D721Med (cell line): ENCODE measurements at regions not wholly inside any gene's neighbourhood (a gene's known extent, or its start where the extent isn't known, plus 50 kb on each side); places are given as distances from the start of the nearest gene placed in this dataset.
"Not testable (repeated sequence)": the region's sequence is repeated elsewhere in the genome, so short reads cannot be mapped to it uniquely, and the experiment has no call there.

Experiments used
- DNase-seq: peaks from one replicate; pipeline ENCODE4 v3.0.0; 2011; ENCODE audit warnings: low spot score; ENCODE audit not compliant: insufficient read length
- FAIRE-seq: peaks from 2 replicates; lab custom pipeline; 2011; peaks lifted over from hg19 to GRCh38; lab: Jason Lieb, UNC
- TF ChIP-seq, protein P1 (sequence below): IDR thresholded peaks from 2 replicates; pipeline ENCODE4 v1.5.1; 2012; ENCODE audit warnings: mild to moderate bottlenecking, control low read depth; ENCODE audit not compliant: insufficient read depth; ENCODE audit errors: missing control alignments

DNA sequence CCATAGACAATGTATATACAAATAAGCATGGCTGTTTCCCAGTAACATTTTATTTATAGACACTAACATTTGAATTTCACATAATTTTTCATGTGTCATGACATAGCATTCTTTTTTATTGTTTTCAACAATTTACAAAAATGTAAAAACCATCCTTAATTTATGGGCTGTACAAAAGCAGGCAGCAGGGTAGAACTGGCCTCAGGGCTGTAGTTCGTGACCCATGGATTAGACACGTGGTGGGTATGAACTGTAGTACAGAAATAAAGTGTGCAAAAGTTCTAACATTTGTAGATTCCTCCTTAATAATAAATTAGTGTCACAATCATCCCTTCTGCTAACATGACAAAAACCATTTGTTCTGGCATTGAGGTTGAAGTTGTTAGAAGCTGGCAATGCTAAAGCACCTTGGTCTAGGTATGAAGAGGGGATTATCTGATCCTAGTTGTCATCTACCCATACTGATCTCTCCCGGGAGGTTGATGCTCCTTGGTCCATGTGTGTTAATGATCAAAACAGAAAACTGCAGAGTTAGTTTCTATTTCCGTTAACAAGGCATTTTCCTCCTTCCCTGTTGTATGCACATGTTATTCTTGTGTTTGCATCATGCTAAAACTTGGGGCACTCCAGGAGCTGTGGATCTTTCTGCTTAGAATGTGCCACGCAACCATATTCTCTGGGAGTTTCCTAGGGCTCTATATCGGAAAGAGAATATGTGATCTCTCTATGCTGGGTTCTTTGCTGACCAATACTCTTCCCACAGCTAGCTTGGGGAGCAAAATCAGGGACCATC is 917.6 kb downstream of the TLE1 start:
- DNase-seq (no peak), FAIRE-seq (no peak)
- TF ChIP-seq, protein P1, sequence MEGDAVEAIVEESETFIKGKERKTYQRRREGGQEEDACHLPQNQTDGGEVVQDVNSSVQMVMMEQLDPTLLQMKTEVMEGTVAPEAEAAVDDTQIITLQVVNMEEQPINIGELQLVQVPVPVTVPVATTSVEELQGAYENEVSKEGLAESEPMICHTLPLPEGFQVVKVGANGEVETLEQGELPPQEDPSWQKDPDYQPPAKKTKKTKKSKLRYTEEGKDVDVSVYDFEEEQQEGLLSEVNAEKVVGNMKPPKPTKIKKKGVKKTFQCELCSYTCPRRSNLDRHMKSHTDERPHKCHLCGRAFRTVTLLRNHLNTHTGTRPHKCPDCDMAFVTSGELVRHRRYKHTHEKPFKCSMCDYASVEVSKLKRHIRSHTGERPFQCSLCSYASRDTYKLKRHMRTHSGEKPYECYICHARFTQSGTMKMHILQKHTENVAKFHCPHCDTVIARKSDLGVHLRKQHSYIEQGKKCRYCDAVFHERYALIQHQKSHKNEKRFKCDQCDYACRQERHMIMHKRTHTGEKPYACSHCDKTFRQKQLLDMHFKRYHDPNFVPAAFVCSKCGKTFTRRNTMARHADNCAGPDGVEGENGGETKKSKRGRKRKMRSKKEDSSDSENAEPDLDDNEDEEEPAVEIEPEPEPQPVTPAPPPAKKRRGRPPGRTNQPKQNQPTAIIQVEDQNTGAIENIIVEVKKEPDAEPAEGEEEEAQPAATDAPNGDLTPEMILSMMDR, result no peak

DNA sequence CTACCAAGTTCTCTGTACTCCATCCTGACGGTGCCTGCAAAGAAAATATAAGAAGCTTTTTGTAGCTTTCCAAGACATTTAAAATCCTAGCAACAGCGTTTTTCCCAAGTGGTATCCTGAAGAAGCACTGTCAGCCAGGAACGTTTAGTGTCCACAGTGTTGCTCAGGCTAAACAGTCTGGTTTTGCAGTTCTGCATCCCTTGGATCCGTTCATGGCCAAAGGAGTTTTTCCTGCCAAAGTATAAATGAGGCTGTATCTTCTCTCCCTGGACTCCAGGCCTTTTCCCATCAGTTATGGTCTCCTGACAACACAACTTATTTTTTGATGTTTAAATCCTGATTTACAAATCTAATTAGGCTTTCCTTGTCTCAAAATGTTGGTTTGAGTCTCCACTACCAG is 925.8 kb downstream of the TLE1 start:
- TF ChIP-seq, protein P1, result no peak
- DNase-seq (no peak), FAIRE-seq (no peak)

GRCh38 chr9:80755586-80755985 is 933.8 kb downstream of the TLE1 start:
- FAIRE-seq (no peak), DNase-seq (no peak)
- TF ChIP-seq, protein P1, result no peak

DNA sequence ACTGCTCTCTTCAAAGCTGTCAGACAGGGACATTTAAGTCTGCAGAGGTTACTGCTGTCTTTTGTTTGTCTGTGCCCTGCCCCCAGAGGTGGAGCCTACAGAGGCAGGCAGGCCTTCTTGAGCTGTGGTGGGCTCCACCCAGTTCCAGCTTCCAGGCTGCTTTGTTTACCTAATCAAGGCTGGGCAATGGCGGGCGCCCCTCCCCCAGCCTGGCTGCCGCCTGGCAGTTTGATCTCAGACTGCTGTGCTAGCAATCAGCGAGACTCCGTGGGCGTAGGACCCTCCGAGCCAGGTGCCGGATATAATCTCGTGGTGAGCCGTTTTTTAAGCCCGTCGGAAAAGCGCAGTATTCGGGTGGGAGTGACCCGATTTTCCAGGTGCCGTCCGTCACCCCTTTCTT is 942.3 kb downstream of the TLE1 start:
- not testable (repeated sequence) for DNase-seq, FAIRE-seq

- FAIRE-seq (no peak), DNase-seq (no peak)
- TF ChIP-seq, protein P1, result no peak
Observed at GRCh38 chr9:80732506-80732905, 956.8 kb downstream of the TLE1 start.

GRCh38 chr9:80720579-80720978 is 968.8 kb downstream of the TLE1 start:
- no peak for FAIRE-seq
- TF ChIP-seq, protein P1, result no peak
- no peak for DNase-seq

DNA sequence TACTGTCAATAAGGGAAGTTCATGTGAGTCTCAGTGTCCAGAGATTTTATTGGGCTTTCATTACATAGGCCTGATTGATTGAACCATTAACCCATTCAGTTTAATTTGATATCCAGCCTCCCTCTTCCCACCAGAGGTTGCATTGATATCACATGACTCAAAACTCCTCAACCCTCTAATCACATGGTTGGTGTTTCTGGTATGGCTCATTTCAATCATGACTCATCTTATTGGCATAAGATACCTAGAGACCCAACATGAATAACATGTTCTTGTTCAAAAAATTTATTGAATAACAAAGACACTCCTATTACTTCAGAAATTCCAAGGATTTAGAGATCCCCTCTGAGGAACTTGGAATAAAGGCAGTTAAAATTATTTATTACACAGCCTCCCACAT is 982.2 kb downstream of the TLE1 start:
- FAIRE-seq (no peak), DNase-seq (no peak)
- TF ChIP-seq, protein P1, result no peak
